Activated gamma-delta T cell treated with anti-CD3 and anti-CD28 coated beads, Interleukin-2, amount 50 U/mL, for 16 hours (primary cell): ENCODE measurements at regions not wholly inside any gene's neighbourhood (a gene's known extent, or its start where the extent isn't known, plus 50 kb on each side); places are given as distances from the start of the nearest gene placed in this dataset.
A peak's percentile ranks its signal among the peaks of the same experiment; 100 is the strongest.

ENCODE experiments used
- DNase-seq: peaks from one replicate; pipeline ENCODE4 v3.0.0-alpha.2; 2020; ENCODE audit warnings: low read depth

DNA sequence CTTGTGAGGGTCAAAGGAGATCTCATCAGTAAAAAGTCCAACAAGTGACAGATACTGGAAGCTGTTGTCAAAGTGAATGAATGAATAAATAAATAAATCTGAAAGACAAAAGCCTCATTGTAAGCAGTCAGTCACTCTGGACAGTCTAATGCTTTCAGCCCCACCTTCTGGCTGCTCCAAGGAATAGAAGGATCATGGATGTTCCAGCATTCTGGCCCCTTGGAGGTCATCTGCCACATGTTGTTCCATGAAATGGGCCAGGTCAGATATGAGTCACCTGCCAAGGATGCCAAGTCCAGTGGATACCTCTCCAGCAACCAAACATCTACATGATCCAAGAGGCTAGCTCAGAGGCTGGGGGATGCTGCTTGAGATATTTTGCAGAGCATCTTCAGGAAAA, 185.6 kb downstream of the BMP7 start:
- DNase-seq, result no peak

DNA sequence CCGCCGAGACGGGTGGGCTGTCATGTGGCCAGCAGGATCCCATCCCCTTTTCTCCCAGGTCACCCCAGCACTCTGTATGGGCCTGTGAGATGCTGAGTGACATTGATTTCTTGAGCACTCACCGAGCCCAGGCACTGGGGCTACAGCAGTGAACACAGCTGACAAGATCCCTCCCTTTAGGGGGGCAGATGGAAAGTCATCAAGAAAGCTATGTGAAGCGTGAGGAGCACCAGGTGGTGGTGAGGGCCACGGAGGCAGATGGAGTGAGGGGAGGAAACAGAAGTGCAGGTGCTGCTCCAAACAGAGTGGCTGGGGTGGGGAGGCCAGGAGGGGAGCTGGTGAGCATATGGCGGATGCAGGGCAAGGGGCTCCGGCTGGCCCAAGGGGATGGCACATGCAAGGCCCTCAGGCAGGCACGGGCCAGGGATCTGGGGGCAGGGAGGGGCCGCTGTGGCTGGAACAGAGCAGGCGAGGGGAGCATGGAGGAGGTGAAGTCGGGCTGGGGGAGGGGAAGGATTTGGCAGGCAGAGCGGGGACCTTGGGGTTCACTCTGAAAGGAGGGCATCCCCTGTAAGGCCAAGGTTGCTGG, 184.0 kb downstream of the BMP7 start:
- no peak for DNase-seq

DNA sequence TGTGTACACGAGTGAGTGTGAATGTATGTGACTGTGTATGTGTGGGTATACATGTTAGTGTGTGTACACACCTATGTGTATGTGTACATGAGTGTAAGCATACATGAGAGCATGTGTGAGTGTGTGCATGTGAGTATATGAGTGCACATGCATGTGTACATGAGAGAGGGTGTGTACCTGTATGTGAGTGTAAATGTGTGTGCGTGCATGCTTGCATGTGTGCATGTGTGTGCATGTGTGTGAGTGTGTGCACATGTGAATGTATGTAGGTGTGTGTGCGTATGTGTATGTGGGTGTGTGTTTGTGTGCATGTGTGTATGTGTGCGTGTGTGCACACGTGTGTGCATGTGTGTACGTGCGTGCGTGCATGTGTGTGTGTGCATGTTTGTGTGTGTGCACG, 183.4 kb downstream of the BMP7 start:
- DNase-seq, result no peak

GRCh38 chr20:57086066-57086465, 180.4 kb downstream of the BMP7 start:
- no peak for DNase-seq

- DNase-seq, result no peak
Observed at GRCh38 chr20:57087102-57087501, 179.3 kb downstream of the BMP7 start.

GRCh38 chr20:57087705-57088104, 178.7 kb downstream of the BMP7 start:
- DNase-seq, result no peak

GRCh38 chr20:57088436-57088835, 178.0 kb downstream of the BMP7 start:
- DNase-seq, result no peak

DNA sequence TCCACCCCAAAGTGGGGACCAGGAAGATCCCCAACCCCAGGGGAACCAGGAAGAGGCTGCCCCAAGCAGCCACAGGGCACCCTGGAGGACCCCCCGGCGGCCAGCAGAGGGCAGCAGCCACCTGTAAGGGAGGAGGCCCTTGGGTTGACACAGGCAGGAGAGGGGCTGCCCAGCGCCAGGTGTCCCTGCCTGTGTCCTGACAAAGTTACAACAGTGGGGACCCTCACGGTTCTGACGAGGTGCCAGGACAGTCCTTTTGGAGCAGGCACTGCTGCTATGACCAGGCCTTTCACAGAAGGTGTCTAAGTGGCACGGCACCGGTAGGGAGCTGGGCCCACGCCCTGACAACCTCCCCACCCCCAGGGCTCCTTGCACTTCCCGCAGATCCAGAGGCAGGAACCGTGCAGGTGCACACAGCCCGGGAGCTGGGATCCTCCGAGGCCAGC, 176.7 kb downstream of the BMP7 start:
- DNase-seq, result peak; percentile 12

- DNase-seq, result no peak
Observed at GRCh38 chr20:57090590-57091560, 175.6 kb downstream of the BMP7 start.

- no peak for DNase-seq
Observed at GRCh38 chr20:57091748-57092111, 174.7 kb downstream of the BMP7 start.

DNA sequence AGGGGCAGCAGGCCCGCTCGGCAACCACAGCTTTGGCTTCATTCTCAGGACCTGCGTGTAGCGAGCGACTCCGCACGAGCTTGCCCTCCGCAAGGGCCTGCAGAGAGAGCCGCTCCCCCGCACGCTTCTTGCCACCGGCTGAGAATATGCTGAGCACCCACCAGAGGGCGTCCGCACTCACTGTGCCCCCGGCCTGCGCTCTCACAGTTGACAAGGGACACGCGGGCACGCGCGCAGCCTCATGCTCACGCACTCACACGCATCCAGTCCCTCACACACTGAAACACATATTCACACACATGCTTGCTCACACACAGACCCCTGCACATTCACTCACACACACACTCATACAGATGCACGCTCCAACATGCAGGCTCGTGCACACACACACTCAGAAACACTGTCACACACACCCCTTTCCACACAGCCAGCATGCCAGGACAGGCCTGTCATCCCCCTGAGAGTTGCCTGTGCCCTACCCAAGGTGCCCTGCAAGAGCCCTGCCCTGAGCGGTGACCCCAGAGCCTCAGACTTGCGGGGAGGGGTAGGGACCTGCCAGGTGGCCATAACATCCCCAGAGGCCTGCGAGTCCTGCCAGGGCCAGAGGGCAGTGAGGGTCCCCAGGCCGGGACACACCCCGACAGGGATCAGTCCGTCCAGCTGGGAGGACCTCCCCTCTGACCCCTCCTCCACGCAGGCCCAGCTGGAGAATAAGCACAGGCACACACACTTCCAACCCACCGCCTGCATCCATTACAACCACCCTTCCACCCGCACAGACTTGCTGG, 174.1 kb downstream of the BMP7 start:
- no peak for DNase-seq

DNA sequence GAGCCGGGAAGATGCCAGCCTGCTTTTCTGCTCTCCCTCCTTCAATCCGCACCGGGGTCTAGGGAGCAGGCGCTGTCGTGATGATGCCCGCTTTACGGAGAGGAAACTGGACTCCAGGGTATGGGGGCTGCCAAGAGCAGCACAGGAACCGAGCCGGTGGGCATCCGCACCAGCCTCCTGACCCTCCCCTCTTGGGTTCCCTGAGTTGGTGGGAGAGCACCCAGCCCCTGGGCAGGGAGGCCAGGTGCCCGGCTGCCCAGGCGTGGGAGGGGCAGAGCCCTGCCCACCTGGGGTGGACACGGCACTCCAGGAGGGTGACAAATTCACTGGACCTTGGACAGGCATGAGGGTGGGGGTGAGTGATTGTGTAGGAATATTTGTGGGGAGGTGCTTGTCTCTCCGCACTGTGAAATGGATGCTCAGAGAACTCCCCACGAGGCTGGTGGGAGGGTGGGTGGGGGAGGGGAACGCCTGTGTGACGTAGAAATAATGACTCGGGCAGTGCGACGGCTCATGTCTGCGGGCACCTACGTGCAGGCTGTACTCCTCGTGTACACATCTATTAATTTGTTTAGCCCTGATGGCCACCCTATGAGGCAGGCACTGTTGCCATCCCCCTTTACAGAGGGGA, 173.4 kb downstream of the BMP7 start:
- DNase-seq, result no peak

DNA sequence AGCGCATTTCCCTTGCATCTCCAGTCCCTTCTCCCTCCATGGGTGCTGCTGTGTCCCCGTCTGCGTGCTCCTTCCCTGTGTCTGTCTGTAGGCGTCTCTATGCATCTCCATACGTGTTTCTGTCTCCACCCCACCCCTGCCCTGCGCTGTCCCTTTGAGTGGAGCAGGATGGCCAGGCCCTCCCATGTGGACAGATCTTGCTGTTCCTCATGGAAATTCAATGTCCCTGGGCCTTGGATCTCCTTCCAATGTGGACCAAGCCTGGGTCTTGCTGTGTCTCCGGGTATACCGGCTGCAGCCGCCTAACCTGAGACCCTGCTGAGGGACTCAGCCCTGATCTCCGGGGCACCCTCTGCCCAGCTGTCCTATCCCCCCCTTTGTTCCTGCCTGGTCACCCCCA, 172.7 kb downstream of the BMP7 start:
- no peak for DNase-seq

- no peak for DNase-seq
Observed at GRCh38 chr20:57094252-57094891, 172.1 kb downstream of the BMP7 start.

GRCh38 chr20:57094991-57095390, 171.4 kb downstream of the BMP7 start:
- no peak for DNase-seq

- no peak for DNase-seq
Observed at GRCh38 chr20:57095426-57095825, 171.0 kb downstream of the BMP7 start.

- no peak for DNase-seq
Observed at GRCh38 chr20:57097245-57097915, 169.1 kb downstream of the BMP7 start.

DNA sequence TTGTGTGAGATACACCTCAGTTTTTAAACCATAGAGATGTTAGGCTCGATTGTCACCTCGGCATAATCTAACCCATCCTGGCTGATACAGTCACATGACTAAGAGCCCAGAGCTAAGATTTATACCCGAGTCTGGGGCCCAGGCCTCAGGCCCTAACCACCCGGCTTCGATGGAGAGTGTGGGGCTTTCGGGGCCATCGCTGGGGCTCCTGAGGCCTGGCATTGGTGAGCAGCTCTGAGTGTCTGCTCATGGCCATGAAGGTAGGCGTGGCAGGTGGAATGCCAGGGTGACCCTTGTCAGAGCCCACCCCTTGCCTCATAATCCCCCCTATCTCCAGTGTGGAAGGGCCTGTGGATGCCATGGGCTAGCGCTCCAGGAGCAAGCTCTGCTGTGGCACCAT, 164.3 kb downstream of the BMP7 start:
- no peak for DNase-seq

GRCh38 chr20:57102566-57102965, 163.9 kb downstream of the BMP7 start:
- DNase-seq, result no peak

DNA sequence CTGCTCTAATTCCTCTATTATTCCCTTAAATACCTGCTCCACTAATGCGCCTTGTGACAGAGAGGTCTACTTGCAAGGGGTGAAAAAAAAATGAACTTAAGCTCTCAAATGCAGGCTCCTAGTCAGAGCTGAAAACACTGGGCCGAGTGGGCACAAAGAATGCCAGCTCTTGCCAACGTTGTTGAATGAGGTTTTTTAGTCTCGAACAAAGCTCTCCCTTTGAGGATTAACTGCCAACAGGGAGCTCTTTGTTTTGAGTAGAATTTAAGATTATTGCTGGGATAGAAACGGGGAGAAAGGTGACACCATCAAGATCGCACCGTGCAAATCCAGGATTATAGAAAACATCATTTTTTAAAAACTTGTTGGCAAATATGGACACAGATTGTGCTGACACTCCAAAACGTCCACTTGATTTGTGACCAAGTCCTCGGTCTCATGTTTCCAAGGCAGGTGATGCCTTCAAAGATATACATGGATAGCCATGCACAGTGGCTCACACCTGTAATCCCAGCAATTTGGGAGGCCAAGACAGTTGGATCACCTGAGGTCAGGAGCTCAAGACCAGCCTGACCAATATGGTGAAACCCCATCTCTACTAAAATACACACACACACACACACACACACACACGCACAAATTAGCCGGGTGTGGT, 163.2 kb downstream of the BMP7 start:
- no peak for DNase-seq

DNA sequence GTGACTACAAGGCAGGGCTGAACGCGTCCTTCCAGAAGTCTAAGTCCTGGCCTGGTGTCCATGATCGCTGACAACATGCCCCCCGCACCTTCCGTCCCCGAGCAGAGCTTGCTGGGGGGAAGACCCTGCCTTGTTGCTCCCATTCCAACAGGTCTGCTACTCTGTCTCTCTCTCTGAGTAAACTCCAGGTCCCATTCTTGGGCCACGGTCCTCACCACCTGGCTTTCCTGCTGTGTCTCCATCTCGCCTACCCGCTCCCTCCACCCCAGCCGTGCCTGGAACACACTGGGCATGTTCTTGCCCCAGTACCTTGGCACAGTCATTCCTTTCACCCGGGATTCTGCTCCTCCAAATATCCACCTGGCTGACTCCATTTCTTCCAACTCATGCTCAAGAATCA, 162.3 kb downstream of the BMP7 start:
- no peak for DNase-seq
